CD4-positive, alpha-beta T cell treated with Interleukin-15 for 1 hour (primary cell): ENCODE measurements at regions not wholly inside any gene's neighbourhood (a gene's known extent, or its start where the extent isn't known, plus 50 kb on each side); places are given as distances from the start of the nearest gene placed in this dataset.

ENCODE experiments used
- DNase-seq: peaks from one replicate; pipeline ENCODE4 v3.0.0-alpha.2; 2020

- DNase-seq: no peak
Observed at GRCh38 chrX:39618178-39618577, 479.6 kb downstream of the BCOR start.

- no peak for DNase-seq
Observed at GRCh38 chrX:39619182-39620009, 478.4 kb downstream of the BCOR start.

GRCh38 chrX:39624166-39624565, 473.6 kb downstream of the BCOR start:
- no peak for DNase-seq

GRCh38 chrX:39625810-39626209, 471.9 kb downstream of the BCOR start:
- no peak for DNase-seq

- no peak for DNase-seq
Observed at GRCh38 chrX:39626749-39627148, 471.0 kb downstream of the BCOR start.

GRCh38 chrX:39627257-39627656, 470.5 kb downstream of the BCOR start:
- DNase-seq: no peak

- DNase-seq: no peak
Observed at GRCh38 chrX:39629001-39629400, 468.8 kb downstream of the BCOR start.

- no peak for DNase-seq
Observed at GRCh38 chrX:39630344-39630743, 467.4 kb downstream of the BCOR start.

- no peak for DNase-seq
Observed at GRCh38 chrX:39631276-39632229, 466.2 kb downstream of the BCOR start.

- DNase-seq: no peak
Observed at GRCh38 chrX:39633293-39633692, 464.5 kb downstream of the BCOR start.

GRCh38 chrX:39636481-39636880, 461.3 kb downstream of the BCOR start:
- no peak for DNase-seq

- DNase-seq: no peak
Observed at GRCh38 chrX:39638526-39638925, 459.2 kb downstream of the BCOR start.

GRCh38 chrX:39639871-39640270, 457.9 kb downstream of the BCOR start:
- DNase-seq: no peak

GRCh38 chrX:39640866-39641265, 456.9 kb downstream of the BCOR start:
- DNase-seq: no peak

GRCh38 chrX:39642071-39642470, 455.7 kb downstream of the BCOR start:
- no peak for DNase-seq

GRCh38 chrX:39643550-39643949, 454.2 kb downstream of the BCOR start:
- no peak for DNase-seq

GRCh38 chrX:39645178-39645895, 452.4 kb downstream of the BCOR start:
- DNase-seq: no peak

- no peak for DNase-seq
Observed at GRCh38 chrX:39648548-39649254, 449.1 kb downstream of the BCOR start.

GRCh38 chrX:39650768-39651347, 446.9 kb downstream of the BCOR start:
- no peak for DNase-seq

- no peak for DNase-seq
Observed at GRCh38 chrX:39652336-39652735, 445.4 kb downstream of the BCOR start.

- DNase-seq: no peak
Observed at GRCh38 chrX:39653691-39654090, 444.1 kb downstream of the BCOR start.
